ENCODE measurements at regions not wholly inside any gene's neighbourhood (a gene's known extent, or its start where the extent isn't known, plus 50 kb on each side); places are given as distances from the start of the nearest gene placed in this dataset.

DNA sequence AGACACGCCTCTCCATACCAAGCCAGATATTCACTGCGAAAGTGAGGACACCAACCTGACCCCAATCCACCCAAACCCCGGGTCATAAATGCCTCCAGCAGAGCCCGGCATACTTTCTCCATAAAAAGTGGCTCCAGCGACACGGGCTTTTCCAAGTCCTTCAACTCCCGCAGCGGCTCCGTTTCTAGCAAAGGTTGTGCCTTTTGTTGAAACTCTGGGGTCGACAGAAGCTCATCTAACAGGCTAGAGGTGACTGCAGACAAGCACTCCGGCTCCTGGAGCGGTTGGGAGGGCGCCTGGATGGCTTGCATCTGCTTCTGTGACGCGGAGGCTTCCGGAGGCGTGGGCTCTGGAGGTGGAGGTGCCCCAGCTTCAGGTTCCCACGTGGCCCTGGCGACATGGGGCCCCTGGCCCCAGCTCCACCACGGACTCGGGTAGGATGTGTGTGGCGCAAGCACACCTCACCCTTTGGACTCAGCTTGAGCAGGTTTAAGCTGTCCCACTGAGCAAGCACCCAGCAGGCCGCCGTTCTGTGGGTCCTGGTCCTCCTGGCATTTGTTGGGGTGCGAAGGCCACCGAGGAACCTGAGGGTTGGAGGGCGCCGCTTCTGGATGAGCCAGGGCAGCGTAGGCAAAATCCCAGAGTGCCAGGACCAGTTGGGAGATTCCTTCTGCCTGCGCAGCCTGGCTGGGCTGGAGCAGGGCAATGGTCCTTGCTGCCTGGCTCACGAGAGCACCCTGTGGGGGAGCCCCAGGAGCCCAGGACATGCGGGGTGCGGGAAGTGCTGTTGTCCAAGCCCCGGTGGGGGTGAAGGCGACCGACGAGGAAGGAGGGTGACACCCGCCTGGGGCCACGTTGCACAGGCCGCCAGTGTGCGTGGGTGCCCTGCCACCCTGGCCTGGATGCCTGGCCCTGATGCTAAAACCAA, 186.3 kb downstream of the ALG10 start:
- no peak overlapping the region for H3K4me3 Mint-ChIP-seq
- H3K4me1 Mint-ChIP-seq, result no peaks in the 10 kb centered on the region
- TF ChIP-seq, protein P1, sequence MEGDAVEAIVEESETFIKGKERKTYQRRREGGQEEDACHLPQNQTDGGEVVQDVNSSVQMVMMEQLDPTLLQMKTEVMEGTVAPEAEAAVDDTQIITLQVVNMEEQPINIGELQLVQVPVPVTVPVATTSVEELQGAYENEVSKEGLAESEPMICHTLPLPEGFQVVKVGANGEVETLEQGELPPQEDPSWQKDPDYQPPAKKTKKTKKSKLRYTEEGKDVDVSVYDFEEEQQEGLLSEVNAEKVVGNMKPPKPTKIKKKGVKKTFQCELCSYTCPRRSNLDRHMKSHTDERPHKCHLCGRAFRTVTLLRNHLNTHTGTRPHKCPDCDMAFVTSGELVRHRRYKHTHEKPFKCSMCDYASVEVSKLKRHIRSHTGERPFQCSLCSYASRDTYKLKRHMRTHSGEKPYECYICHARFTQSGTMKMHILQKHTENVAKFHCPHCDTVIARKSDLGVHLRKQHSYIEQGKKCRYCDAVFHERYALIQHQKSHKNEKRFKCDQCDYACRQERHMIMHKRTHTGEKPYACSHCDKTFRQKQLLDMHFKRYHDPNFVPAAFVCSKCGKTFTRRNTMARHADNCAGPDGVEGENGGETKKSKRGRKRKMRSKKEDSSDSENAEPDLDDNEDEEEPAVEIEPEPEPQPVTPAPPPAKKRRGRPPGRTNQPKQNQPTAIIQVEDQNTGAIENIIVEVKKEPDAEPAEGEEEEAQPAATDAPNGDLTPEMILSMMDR (IDR thresholded peaks at IDR 0.05; ENCODE audit: unreplicated experiment in 3 of 3), result no peak
- H3K36me3 Mint-ChIP-seq (ENCODE audit: low read depth), result peaks cover 9% of the 10 kb centered on the region
- peaks cover 52% of the 10 kb centered on the region for H3K9me3 Mint-ChIP-seq
- H3K27ac Mint-ChIP-seq, result no peak overlapping the region
- no peaks in the 10 kb centered on the region for H3K27me3 Mint-ChIP-seq (ENCODE audit: low read depth)

GRCh38 chr12:34209259-34209835, 187.1 kb downstream of the ALG10 start:
- peaks cover 54% of the 10 kb centered on the region for H3K9me3 Mint-ChIP-seq
- no peaks in the 10 kb centered on the region for H3K4me1 Mint-ChIP-seq
- TF ChIP-seq, protein P1 (IDR thresholded peaks at IDR 0.05; ENCODE audit: unreplicated experiment in 3 of 3), result no peak

GRCh38 chr12:34210183-34210582, 187.9 kb downstream of the ALG10 start:
- H3K27ac Mint-ChIP-seq, result no peak overlapping the region

More at GRCh38 chr12:34209259-34209835, 187.1 kb downstream of the ALG10 start:
- no peaks in the 10 kb centered on the region for H3K27me3 Mint-ChIP-seq (ENCODE audit: low read depth)
- no peak overlapping the region for H3K27ac Mint-ChIP-seq
- no peak overlapping the region for H3K4me3 Mint-ChIP-seq
- H3K36me3 Mint-ChIP-seq (ENCODE audit: low read depth), result peaks cover 9% of the 10 kb centered on the region

GRCh38 chr12:34210689-34211530, 188.6 kb downstream of the ALG10 start:
- H3K9me3 Mint-ChIP-seq, result peaks cover 58% of the 10 kb centered on the region
- H3K4me1 Mint-ChIP-seq, result no peaks in the 10 kb centered on the region
- no peak overlapping the region for H3K4me3 Mint-ChIP-seq
- H3K27me3 Mint-ChIP-seq (ENCODE audit: low read depth), result no peaks in the 10 kb centered on the region
- no peak overlapping the region for H3K27ac Mint-ChIP-seq
- peaks cover 6% of the 10 kb centered on the region for H3K36me3 Mint-ChIP-seq (ENCODE audit: low read depth)
- TF ChIP-seq, protein P1 (IDR thresholded peaks at IDR 0.05; ENCODE audit: unreplicated experiment in 3 of 3), result no peak

More at GRCh38 chr12:34210183-34210582, 187.9 kb downstream of the ALG10 start:
- peaks cover 6% of the 10 kb centered on the region for H3K36me3 Mint-ChIP-seq (ENCODE audit: low read depth)
- H3K4me3 Mint-ChIP-seq, result no peak overlapping the region
- no peaks in the 10 kb centered on the region for H3K4me1 Mint-ChIP-seq
- H3K27me3 Mint-ChIP-seq (ENCODE audit: low read depth), result no peaks in the 10 kb centered on the region
- peaks cover 54% of the 10 kb centered on the region for H3K9me3 Mint-ChIP-seq
- TF ChIP-seq, protein P1 (IDR thresholded peaks at IDR 0.05; ENCODE audit: unreplicated experiment in 3 of 3), result no peak

DNA sequence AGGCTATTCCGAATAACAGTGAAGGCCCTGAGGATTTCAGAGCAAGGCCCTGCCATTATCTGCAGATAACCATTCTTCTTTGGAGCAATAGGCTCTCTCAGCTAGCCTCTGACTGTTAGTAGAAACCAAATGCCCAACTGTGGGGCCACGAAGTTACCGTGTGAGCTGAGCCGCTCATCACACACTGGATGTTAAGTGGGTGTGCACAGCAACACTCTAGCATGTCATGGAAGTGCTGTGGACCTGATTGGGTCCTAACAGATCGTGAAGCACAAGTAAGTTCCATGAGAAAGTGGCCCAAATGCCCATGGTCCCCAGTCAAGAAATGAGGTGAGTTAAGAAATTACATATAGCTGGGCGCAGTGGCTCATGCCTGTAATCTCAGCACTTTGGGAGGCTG, 190.4 kb downstream of the ALG10 start:
- Mint-ChIP-seq H3K36me3 (ENCODE audit: low read depth) (peaks cover 6% of the 10 kb centered on the region), H3K27me3 (ENCODE audit: low read depth) (no peaks in the 10 kb centered on the region), H3K4me3 (no peak overlapping the region), H3K4me1 (no peaks in the 10 kb centered on the region), H3K27ac (no peak overlapping the region), H3K9me3 (peaks cover 52% of the 10 kb centered on the region)
- TF ChIP-seq, protein P1 (IDR thresholded peaks at IDR 0.05; ENCODE audit: unreplicated experiment in 3 of 3), result no peak

All from nephron (organoid).